WTC11 (cell line): ENCODE measurements at regions not wholly inside any gene's neighbourhood (a gene's known extent, or its start where the extent isn't known, plus 50 kb on each side); places are given as distances from the start of the nearest gene placed in this dataset.

Experiments
- CREB1 ChIP-seq: sonication (generic); formaldehyde crosslinking; IDR thresholded peaks from 2 replicates; pipeline ENCODE4 v1.8.0; 2023; ENCODE audit warnings: mild to moderate bottlenecking, missing genetic modification reagents
- GABPB1 ChIP-seq: sonication (generic); formaldehyde crosslinking; IDR thresholded peaks from 2 replicates; pipeline ENCODE4 v1.8.1; 2023; ENCODE audit warnings: mild to moderate bottlenecking, missing genetic modification reagents
- NR2C2 ChIP-seq: sonication (generic); formaldehyde crosslinking; IDR thresholded peaks from 2 replicates; pipeline ENCODE4 v1.8.0; 2022; ENCODE audit warnings: mild to moderate bottlenecking, missing genetic modification reagents
- ZNF121 ChIP-seq: sonication (generic); formaldehyde crosslinking; IDR thresholded peaks from 2 replicates; pipeline ENCODE4 v1.8.0; 2023; ENCODE audit warnings: missing genetic modification reagents
- ZNF263 ChIP-seq: sonication (generic); formaldehyde crosslinking; IDR thresholded peaks from 2 replicates; pipeline ENCODE4 v1.8.1; 2022; ENCODE audit warnings: low read depth, mild to moderate bottlenecking, moderate library complexity, missing genetic modification reagents
- TF ChIP-seq, protein P1 (sequence below): fragments of 200-600 bp; IDR thresholded peaks from 2 replicates; pipeline ENCODE4 v1.8.0; 2022; ENCODE audit warnings: antibody characterized with exemption
- TF ChIP-seq, protein P2 (sequence below): sonication (generic); formaldehyde crosslinking; IDR thresholded peaks from 2 replicates; pipeline ENCODE4 v1.8.0; 2022; ENCODE audit warnings: mild to moderate bottlenecking, missing genetic modification reagents
- TF ChIP-seq, protein P3 (sequence below): sonication (generic); formaldehyde crosslinking; IDR thresholded peaks from 2 replicates; pipeline ENCODE4 v1.8.1; 2023; ENCODE audit warnings: mild to moderate bottlenecking, missing genetic modification reagents, moderate library complexity
- TF ChIP-seq, protein P4 (sequence below): sonication (generic); formaldehyde crosslinking; IDR thresholded peaks from 2 replicates; pipeline ENCODE4 v1.8.1; 2022; ENCODE audit warnings: missing genetic modification reagents, borderline replicate concordance

DNA sequence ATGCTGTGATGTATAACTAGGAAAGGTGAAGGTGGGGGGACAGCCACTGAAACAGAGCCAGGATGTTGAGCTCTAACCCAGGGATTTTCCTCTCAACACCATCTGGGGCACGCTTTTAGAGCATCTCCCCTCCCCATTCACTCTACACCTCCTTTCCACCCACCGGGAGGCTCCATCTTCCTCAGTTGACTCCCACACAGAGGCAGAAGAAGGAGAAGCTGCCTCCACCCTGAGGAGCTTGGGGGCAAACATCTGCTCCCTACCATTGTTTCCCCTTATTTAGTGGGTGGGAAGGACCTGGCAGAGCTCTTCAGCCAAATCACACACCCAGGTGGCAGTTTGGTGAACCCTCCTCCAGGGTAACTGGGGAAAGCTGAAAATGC is 50.0 kb upstream of the ADA2 start:
- TF ChIP-seq, protein P1, sequence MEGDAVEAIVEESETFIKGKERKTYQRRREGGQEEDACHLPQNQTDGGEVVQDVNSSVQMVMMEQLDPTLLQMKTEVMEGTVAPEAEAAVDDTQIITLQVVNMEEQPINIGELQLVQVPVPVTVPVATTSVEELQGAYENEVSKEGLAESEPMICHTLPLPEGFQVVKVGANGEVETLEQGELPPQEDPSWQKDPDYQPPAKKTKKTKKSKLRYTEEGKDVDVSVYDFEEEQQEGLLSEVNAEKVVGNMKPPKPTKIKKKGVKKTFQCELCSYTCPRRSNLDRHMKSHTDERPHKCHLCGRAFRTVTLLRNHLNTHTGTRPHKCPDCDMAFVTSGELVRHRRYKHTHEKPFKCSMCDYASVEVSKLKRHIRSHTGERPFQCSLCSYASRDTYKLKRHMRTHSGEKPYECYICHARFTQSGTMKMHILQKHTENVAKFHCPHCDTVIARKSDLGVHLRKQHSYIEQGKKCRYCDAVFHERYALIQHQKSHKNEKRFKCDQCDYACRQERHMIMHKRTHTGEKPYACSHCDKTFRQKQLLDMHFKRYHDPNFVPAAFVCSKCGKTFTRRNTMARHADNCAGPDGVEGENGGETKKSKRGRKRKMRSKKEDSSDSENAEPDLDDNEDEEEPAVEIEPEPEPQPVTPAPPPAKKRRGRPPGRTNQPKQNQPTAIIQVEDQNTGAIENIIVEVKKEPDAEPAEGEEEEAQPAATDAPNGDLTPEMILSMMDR: no peak
- TF ChIP-seq ZNF121 (CRISPR knock-in tag) (no peak), ZNF263 (CRISPR knock-in tag) (no peak), CREB1 (CRISPR knock-in tag) (no peak), GABPB1 (CRISPR knock-in tag) (no peak), NR2C2 (CRISPR knock-in tag) (no peak)
- TF ChIP-seq, protein P2, sequence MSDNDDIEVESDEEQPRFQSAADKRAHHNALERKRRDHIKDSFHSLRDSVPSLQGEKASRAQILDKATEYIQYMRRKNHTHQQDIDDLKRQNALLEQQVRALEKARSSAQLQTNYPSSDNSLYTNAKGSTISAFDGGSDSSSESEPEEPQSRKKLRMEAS (CRISPR knock-in tag): no peak
- TF ChIP-seq, protein P3, sequence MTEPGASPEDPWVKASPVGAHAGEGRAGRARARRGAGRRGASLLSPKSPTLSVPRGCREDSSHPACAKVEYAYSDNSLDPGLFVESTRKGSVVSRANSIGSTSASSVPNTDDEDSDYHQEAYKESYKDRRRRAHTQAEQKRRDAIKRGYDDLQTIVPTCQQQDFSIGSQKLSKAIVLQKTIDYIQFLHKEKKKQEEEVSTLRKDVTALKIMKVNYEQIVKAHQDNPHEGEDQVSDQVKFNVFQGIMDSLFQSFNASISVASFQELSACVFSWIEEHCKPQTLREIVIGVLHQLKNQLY (CRISPR knock-in tag): no peak
- TF ChIP-seq, protein P4, sequence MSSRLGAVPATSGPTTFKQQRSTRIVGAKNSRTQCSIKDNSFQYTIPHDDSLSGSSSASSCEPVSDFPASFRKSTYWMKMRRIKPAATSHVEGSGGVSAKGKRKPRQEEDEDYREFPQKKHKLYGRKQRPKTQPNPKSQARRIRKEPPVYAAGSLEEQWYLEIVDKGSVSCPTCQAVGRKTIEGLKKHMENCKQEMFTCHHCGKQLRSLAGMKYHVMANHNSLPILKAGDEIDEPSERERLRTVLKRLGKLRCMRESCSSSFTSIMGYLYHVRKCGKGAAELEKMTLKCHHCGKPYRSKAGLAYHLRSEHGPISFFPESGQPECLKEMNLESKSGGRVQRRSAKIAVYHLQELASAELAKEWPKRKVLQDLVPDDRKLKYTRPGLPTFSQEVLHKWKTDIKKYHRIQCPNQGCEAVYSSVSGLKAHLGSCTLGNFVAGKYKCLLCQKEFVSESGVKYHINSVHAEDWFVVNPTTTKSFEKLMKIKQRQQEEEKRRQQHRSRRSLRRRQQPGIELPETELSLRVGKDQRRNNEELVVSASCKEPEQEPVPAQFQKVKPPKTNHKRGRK (CRISPR knock-in tag): no peak
